ENCODE measurements at regions not wholly inside any gene's neighbourhood (a gene's known extent, or its start where the extent isn't known, plus 50 kb on each side); places are given as distances from the start of the nearest gene placed in this dataset.

GRCh38 chr2:59025157-59025757, 784.1 kb upstream of the FANCL start:
- Histone ChIP-seq H3K4me3 (no peak overlapping the region), H3K4me1 (no peaks in the 10 kb centered on the region), H3K36me3 (ENCODE audit: insufficient read depth in 1 of 2, low read depth in 1 of 2) (no peaks in the 10 kb centered on the region), H3K27me3 (ENCODE audit: insufficient read depth in 3 of 3, low read length in 2 of 3) (no peaks in the 10 kb centered on the region), H3K27ac (no peak overlapping the region), H3K9me3 (no peaks in the 10 kb centered on the region)
- DNase-seq: peak in 1 of 2 donors; percentile 12
- 61 to 66% (median 64%) methylated on average over 5 of the region's 5 CpGs for WGBS, 3 donors
- ATAC-seq: no peak
- TF ChIP-seq, protein P1, sequence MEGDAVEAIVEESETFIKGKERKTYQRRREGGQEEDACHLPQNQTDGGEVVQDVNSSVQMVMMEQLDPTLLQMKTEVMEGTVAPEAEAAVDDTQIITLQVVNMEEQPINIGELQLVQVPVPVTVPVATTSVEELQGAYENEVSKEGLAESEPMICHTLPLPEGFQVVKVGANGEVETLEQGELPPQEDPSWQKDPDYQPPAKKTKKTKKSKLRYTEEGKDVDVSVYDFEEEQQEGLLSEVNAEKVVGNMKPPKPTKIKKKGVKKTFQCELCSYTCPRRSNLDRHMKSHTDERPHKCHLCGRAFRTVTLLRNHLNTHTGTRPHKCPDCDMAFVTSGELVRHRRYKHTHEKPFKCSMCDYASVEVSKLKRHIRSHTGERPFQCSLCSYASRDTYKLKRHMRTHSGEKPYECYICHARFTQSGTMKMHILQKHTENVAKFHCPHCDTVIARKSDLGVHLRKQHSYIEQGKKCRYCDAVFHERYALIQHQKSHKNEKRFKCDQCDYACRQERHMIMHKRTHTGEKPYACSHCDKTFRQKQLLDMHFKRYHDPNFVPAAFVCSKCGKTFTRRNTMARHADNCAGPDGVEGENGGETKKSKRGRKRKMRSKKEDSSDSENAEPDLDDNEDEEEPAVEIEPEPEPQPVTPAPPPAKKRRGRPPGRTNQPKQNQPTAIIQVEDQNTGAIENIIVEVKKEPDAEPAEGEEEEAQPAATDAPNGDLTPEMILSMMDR (IDR thresholded peaks at IDR 0.05): peak; percentile 42
- intact Hi-C loops (cut with DNase I): loop anchor here in 1 of 2 donors (10.0 kb wide), 1 partner anchor 1560 kb away; no protein-coding TSS in a partner anchor

DNA sequence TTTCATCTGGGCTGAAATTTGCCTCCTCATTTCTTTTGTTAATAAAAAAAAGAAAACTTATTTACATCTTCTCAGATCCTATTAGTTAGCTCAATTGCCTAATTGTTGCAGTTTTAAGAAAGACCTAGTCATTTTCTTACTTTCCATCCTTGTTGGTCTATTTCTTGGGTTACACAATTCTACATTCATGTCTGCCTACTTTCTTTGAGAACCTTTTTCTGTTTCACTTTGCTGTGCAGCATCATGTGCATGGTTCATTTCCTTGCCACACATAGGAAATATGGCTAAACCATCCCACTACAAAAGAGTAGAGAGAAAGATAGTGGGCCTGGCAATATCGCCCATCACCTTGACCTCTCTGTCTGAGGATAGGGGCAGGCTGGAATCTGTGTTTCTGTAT, 780.7 kb upstream of the FANCL start:
- Histone ChIP-seq H3K27ac (no peak overlapping the region), H3K36me3 (ENCODE audit: insufficient read depth in 1 of 2, low read depth in 1 of 2) (no peaks in the 10 kb centered on the region), H3K27me3 (ENCODE audit: insufficient read depth in 3 of 3, low read length in 2 of 3) (no peaks in the 10 kb centered on the region), H3K4me1 (no peaks in the 10 kb centered on the region), H3K9me3 (no peaks in the 10 kb centered on the region), H3K4me3 (no peak overlapping the region)
- no peak for DNase-seq
- intact Hi-C loops (cut with DNase I): loop anchor here in 1 of 2 donors (10.0 kb wide), 1 partner anchor 1563 kb away; no protein-coding TSS in a partner anchor
- ATAC-seq: no peak
- 67 to 82% (median 73%) methylated on average over 1 of the region's 1 CpG for WGBS, 3 donors
- TF ChIP-seq, protein P1 (IDR thresholded peaks at IDR 0.05): no peak

- Histone ChIP-seq H3K36me3 (ENCODE audit: insufficient read depth in 1 of 2, low read depth in 1 of 2) (no peaks in the 10 kb centered on the region), H3K9me3 (no peaks in the 10 kb centered on the region), H3K4me1 (no peaks in the 10 kb centered on the region), H3K4me3 (no peak overlapping the region), H3K27me3 (ENCODE audit: insufficient read depth in 3 of 3, low read length in 2 of 3) (no peaks in the 10 kb centered on the region), H3K27ac (no peak overlapping the region)
- ATAC-seq (no peak), DNase-seq (no peak)
- TF ChIP-seq, protein P1 (IDR thresholded peaks at IDR 0.05): no peak
- intact Hi-C loops (cut with DNase I): loop anchor here in 1 of 2 donors (10.0 kb wide), 1 partner anchor 1565 kb away; no protein-coding TSS in a partner anchor
- WGBS, 3 donors: 62 to 69% (median 66%) methylated on average over 7 of the region's 7 CpGs
These were observed 778.5 kb upstream of the FANCL start for GRCh38 chr2:59019566-59020159.

DNA sequence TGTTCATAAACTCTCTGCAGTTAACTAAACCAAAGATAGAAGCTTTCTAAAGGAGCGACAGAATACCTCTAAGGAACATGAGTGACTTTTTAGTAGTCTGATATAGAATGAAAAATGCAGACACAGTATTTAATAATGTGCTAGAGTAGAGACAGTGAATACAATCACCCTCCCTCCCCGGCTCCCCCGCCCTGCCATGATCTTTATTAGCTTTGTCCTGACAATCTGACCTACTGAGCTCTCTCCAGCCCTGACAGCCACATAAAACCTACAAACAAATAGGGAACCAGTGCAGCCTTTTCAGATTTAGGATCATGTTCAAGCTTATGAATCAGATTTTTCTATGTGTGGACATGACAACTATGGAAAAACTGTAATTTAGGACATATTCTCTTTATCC, 777.6 kb upstream of the FANCL start:
- ATAC-seq: no peak

More for the DNA sequence above, 777.6 kb upstream of the FANCL start:
- no peaks in the 10 kb centered on the region for H3K36me3 ChIP-seq (ENCODE audit: insufficient read depth in 1 of 2, low read depth in 1 of 2)
- intact Hi-C loops (cut with DNase I): no loop called here
- TF ChIP-seq, protein P1 (IDR thresholded peaks at IDR 0.05): no peak
- no peaks in the 10 kb centered on the region for H3K4me1 ChIP-seq
- no peak overlapping the region for H3K27ac ChIP-seq
- no peaks in the 10 kb centered on the region for H3K27me3 ChIP-seq (ENCODE audit: insufficient read depth in 3 of 3, low read length in 2 of 3)
- no peaks in the 10 kb centered on the region for H3K9me3 ChIP-seq
- 71 to 90% (median 86%) methylated on average over 3 of the region's 3 CpGs for WGBS, 3 donors
- DNase-seq: no peak
- H3K4me3 ChIP-seq: no peak overlapping the region
